GM03348 (cell line): ENCODE measurements at regions not wholly inside any gene's neighbourhood (a gene's known extent, or its start where the extent isn't known, plus 50 kb on each side); places are given as distances from the start of the nearest gene placed in this dataset.

Source experiments
- DNase-seq: peaks from one replicate; pipeline ENCODE4 v3.0.0; 2012; ENCODE audit warnings: low spot score

GRCh38 chr18:78213361-78213994, 766.1 kb upstream of the SALL3 start:
- DNase-seq = no peak

GRCh38 chr18:78221496-78221895, 758.1 kb upstream of the SALL3 start:
- DNase-seq = no peak

DNA sequence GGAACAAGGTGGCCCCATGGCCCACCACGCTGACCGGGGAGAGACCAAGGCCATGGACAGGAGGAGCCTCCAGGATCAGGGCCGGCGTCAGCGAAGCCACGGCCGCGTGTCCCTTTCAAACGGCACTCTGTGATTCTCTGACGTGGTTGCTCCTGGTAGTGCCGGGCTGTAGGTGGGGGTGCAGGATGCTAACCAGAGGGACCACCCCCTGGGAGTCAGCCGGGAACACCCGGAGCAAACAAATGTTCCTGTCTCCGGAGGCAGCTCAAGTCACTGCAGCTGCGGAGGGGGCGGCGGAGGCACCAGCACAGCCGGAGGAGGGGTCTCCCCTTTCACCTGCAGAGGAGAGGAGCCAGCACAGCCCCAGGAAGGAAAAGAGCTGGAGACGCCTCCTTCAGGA, 750.6 kb upstream of the SALL3 start:
- DNase-seq = no peak

DNA sequence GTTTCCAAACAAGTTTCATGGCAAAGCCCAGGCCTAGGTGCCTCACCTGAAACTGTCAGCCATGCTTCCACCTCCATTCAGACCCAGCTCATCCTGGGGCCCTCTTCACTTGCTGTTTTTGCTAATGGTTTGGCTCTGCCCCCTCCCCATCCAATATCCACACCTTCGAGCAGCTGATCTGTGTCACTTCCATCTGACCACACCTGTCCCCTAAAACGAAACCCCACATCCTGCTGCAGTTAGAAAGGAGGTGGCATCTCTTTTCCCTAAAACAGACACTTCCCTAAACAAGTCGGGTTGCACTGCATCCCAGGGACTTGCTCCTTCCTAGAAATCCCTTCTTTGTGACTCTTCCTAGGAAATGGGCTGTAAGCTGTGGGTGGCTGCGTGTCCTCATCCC, 748.7 kb upstream of the SALL3 start:
- DNase-seq = no peak

- no peak for DNase-seq
Measured at GRCh38 chr18:78232196-78232595, 747.4 kb upstream of the SALL3 start.

GRCh38 chr18:78237864-78238263, 741.8 kb upstream of the SALL3 start:
- no peak for DNase-seq

GRCh38 chr18:78238404-78239089, 741.1 kb upstream of the SALL3 start:
- no peak for DNase-seq

- no peak for DNase-seq
Measured at GRCh38 chr18:78239090-78239457, 740.5 kb upstream of the SALL3 start.

DNA sequence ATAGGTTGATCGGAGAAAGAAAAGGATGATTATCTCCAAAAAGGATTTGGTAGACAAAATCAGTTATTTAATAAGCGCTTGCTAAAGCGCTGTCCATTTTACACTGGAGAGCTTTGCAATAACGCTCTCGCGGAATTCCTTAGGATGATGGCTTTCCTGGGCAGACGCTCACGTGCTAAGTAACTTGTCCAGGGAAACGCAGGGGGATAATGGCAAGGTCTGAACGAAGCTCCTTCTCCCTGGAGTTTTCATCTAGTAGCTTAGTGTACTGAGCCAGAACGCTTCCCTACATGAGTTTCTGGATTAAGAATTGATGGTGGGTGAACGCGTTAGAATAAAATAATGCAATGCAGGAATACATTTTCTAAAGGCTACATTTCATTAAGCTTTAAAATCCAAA, 739.5 kb upstream of the SALL3 start:
- DNase-seq = no peak

DNA sequence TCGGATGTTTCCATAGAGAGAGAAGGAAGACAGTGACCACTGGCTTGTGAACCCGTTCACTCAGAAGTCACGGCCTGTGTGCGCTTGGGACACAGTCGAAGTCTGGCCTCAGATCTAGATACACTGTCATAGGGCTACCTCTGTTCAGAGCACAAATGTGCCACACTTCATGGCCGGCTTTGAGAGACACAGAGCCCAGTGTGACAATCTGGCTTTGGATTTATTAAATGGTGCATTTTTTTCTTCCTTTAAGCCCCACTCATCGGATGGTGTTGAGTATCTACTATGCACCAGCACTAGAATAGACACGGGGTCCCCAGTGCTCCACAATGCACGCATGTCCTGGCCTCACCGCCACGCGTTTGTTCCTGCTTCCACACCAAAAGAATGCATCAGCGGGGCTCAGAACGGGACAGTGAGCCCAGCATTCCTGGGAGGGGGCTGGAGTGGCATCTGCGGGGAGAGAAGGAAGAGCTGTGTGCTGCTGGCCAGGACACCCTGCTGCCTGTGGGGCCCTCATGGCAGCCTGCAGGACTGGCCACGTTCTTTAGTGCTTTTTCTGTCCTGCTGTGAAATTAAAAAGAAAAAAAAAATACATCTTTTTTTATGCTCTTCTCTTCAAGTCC, 738.9 kb upstream of the SALL3 start:
- no peak for DNase-seq

GRCh38 chr18:78241535-78242253, 737.9 kb upstream of the SALL3 start:
- DNase-seq = no peak

- DNase-seq = no peak
Measured at GRCh38 chr18:78242254-78242643, 737.4 kb upstream of the SALL3 start.

DNA sequence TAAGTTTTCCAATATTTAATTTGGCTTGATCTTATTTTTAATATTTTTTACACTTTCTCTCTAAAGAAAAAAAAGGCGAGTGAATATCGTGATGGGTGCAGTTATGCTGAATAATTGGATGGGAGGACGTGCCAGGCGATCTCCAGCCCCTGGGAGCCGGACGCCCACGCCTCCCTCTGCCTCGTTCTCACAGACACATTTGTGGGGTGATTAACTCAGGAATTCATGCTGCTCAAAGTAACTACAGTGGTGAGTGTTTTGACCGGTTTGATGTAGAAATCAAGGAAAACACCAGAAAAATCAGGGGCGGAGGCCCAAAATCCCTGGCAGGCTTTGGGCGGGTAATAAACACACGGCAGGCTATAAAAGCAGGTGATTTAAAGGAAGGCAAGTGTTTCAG, 736.8 kb upstream of the SALL3 start:
- DNase-seq = no peak

- no peak for DNase-seq
Measured at GRCh38 chr18:78244779-78245178, 734.8 kb upstream of the SALL3 start.

DNA sequence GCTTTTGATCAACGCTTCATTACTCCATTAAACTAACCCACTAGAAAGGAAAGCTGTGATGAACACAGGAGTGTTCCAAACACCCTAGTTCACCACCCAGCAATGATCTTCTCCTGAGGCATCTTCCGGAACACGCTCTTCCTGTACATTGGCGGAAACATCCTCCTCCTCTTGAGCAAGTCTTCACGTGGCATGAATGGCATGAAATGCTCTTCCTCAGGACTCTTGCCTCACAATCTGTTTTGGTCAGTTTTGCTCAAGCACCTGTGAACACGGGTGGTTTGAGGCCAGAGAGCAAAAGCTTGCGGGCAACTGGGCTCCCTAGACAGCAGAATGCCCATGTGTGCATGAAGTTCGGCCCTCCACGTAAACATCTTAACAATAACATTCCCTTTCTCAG, 734.2 kb upstream of the SALL3 start:
- DNase-seq = no peak

DNA sequence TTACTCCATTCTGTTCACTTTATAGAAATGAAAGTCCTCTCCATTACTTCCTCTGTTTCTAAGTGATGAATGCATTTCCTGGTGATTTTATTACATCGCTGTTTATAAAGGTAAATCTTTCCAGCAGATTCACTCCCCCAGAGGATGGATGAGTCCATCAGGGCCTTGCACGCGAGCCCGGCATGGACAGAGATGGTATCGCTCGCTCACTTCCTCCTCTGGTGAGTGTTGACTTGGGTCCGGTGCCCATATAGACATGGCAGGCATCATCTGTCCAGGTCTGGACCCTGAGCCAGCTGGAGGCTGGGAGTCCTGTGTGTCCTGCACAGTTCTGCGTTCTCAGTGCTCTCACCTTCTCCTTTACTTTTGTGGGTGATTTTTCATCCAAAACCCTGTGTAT, 733.6 kb upstream of the SALL3 start:
- DNase-seq = no peak

DNA sequence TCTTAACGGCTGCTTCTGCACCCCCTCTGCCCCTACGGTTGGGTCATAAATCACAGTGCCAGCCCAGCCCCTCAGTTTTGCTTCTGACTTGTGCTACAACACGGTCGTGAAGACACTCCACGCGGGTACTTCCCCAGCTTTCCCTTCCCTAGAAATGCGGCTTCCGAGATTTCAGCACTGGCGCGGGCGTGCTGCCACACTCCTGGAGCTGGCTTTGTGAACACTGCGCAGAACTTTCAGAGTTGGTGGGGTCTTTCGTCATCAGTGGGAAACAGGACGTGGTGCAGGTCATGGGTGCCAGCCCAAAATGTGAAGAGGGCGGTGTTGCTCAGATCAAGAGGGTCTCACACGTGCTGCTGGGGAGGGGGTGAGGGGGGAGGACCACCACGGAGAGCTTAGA, 733.0 kb upstream of the SALL3 start:
- no peak for DNase-seq

DNA sequence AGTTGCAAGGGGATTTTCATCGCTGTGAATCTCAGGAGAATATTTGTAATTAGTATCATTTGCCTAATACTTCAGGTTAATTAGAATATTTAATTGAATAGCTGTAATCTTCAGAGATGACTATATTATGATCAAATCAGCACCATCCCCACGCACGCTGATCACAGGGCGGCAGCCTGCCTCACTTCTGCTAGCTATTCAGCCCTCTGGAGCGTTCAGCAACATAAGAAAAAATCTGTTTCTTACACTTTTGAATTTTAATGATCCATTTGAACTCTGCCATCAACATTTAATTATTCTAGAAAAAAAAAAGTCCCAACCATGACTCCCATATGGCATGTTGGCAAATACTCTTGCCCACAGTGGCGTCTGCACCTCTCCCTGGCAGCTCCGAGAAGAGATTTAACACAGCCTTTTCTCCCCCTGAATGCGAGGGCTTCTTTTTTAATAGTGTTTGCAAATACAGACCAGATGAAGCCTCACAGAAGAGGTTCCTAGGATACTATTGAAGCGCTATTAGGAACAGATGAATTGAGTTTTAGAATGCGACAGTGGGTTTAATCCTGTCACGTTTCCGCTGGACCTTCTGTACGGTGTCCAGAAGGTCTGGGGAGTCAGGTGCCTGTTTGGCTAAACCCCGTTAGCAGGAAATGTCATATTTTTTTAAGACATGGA, 731.9 kb upstream of the SALL3 start:
- no peak for DNase-seq

- no peak for DNase-seq
Measured at GRCh38 chr18:78255013-78255412, 724.6 kb upstream of the SALL3 start.

GRCh38 chr18:78268226-78268988, 711.2 kb upstream of the SALL3 start:
- no peak for DNase-seq

- DNase-seq = no peak
Measured at GRCh38 chr18:78271790-78272189, 707.8 kb upstream of the SALL3 start.

- DNase-seq = no peak
Measured at GRCh38 chr18:78273876-78274275, 705.7 kb upstream of the SALL3 start.
